GM18868 (cell line): ENCODE measurements at regions not wholly inside any gene's neighbourhood (a gene's known extent, or its start where the extent isn't known, plus 50 kb on each side); places are given as distances from the start of the nearest gene placed in this dataset.

ENCODE experiments used
- ATAC-seq: cut with Tn5 transposase; IDR thresholded peaks from one replicate; pipeline ENCODE4 v1.9.1; 2021; ENCODE audit warnings: mild to moderate bottlenecking, moderate library complexity; ENCODE audit not compliant: unreplicated experiment

GRCh38 chr4:45985038-45985437 is 138.8 kb downstream of the GABRG1 start:
- no peak for ATAC-seq

- ATAC-seq: no peak
These were observed 152.7 kb downstream of the GABRG1 start for GRCh38 chr4:45971108-45971507.

GRCh38 chr4:45957353-45957752 is 166.5 kb downstream of the GABRG1 start:
- no peak for ATAC-seq

GRCh38 chr4:45954276-45954675 is 169.6 kb downstream of the GABRG1 start:
- ATAC-seq: no peak

GRCh38 chr4:45951153-45951552 is 172.7 kb downstream of the GABRG1 start:
- ATAC-seq: no peak

- no peak for ATAC-seq
These were observed 177.2 kb downstream of the GABRG1 start for GRCh38 chr4:45946699-45947098.

- peak; percentile 64 for ATAC-seq
These were observed 179.9 kb downstream of the GABRG1 start for GRCh38 chr4:45944000-45944399.

- ATAC-seq: no peak
These were observed 184.8 kb downstream of the GABRG1 start for GRCh38 chr4:45939056-45939455.

GRCh38 chr4:45931154-45931553 is 192.7 kb downstream of the GABRG1 start:
- ATAC-seq: no peak

- no peak for ATAC-seq
These were observed 196.2 kb downstream of the GABRG1 start for GRCh38 chr4:45927641-45928040.

- ATAC-seq: no peak
These were observed 198.0 kb downstream of the GABRG1 start for GRCh38 chr4:45925809-45926208.

GRCh38 chr4:45920861-45921260 is 203.0 kb downstream of the GABRG1 start:
- ATAC-seq: no peak

GRCh38 chr4:45910511-45910910 is 213.3 kb downstream of the GABRG1 start:
- no peak for ATAC-seq

- no peak for ATAC-seq
These were observed 225.8 kb downstream of the GABRG1 start for GRCh38 chr4:45897946-45898585.

- no peak for ATAC-seq
These were observed 240.4 kb downstream of the GABRG1 start for GRCh38 chr4:45883421-45883820.

GRCh38 chr4:45876235-45876890 is 247.5 kb downstream of the GABRG1 start:
- no peak for ATAC-seq

- ATAC-seq: no peak
These were observed 254.7 kb downstream of the GABRG1 start for GRCh38 chr4:45869184-45869583.

GRCh38 chr4:45865781-45866180 is 258.1 kb downstream of the GABRG1 start:
- ATAC-seq: no peak

- no peak for ATAC-seq
These were observed 268.0 kb downstream of the GABRG1 start for GRCh38 chr4:45855857-45856256.

GRCh38 chr4:45846016-45846415 is 277.8 kb downstream of the GABRG1 start:
- ATAC-seq: no peak

- ATAC-seq: no peak
These were observed 282.1 kb downstream of the GABRG1 start for GRCh38 chr4:45841791-45842190.

GRCh38 chr4:45831692-45832091 is 292.2 kb downstream of the GABRG1 start:
- no peak for ATAC-seq

- no peak for ATAC-seq
These were observed 319.9 kb downstream of the GABRG1 start for GRCh38 chr4:45803994-45804393.
